ENCODE measurements at regions not wholly inside any gene's neighbourhood (a gene's known extent, or its start where the extent isn't known, plus 50 kb on each side); places are given as distances from the start of the nearest gene placed in this dataset.
A peak's percentile ranks its signal among the peaks of the same experiment; 100 is the strongest.

GRCh38 chr3:178233371-178234071 is 302.7 kb upstream of the KCNMB2 start:
- Histone ChIP-seq H3K9me2 (replicated peaks; ENCODE audit: low read length) (no peaks in the 10 kb centered on the region), H3K27me3 (ENCODE audit: low read length) (no peaks in the 10 kb centered on the region), H3K27ac (ENCODE audit: low read length) (no peak overlapping the region), H3K9ac (ENCODE audit: low read length) (no peak overlapping the region), H4K20me1 (ENCODE audit: low read length) (no peaks in the 10 kb centered on the region), H3K4me1 (ENCODE audit: insufficient read depth, low read length) (peaks cover 9% of the 10 kb centered on the region; the same call in 1 of the 2 replicates), H3F3A (ENCODE audit: low read length, unreplicated experiment) (no peaks in the 10 kb centered on the region), H2AFZ (ENCODE audit: low read length) (no peak overlapping the region), H3K36me3 (ENCODE audit: low read depth, low read length) (no peaks in the 10 kb centered on the region), H3K4me3 (ENCODE audit: low read length) (no peak overlapping the region), H3K9me3 (ENCODE audit: low read length) (no peaks in the 10 kb centered on the region), H3K79me2 (ENCODE audit: low read length) (no peaks in the 10 kb centered on the region), H3K4me2 (ENCODE audit: low read length) (no peak overlapping the region)
- CTCF ChIA-PET = no interaction called here
- DNase-seq (no peak), ATAC-seq (no peak)
- BruUV-seq (replicated peaks) = no TSS peak
- intact Hi-C loops (cut with micrococcal nuclease) = no loop called here
- TF ChIP-seq CTCF (conservative IDR thresholded peaks at IDR 0.05; ENCODE audit: low read depth, low read length) (no peak), EZH2phosphoT487 (IDR thresholded peaks at IDR 0.05; ENCODE audit: borderline replicate concordance, low read length) (no peak), EZH2 (IDR thresholded peaks at IDR 0.05; ENCODE audit: low read length, unreplicated experiment) (no peak)
- POLR2A ChIA-PET (ENCODE audit: unreplicated experiment) = no interaction called here

- H3F3A ChIP-seq (ENCODE audit: low read length, unreplicated experiment) = no peaks in the 10 kb centered on the region
- H3K9me3 ChIP-seq (ENCODE audit: low read length) = no peaks in the 10 kb centered on the region
- ChIA-PET CTCF (no interaction called here), POLR2A (ENCODE audit: unreplicated experiment) (no interaction called here)
- peak overlapping the region; percentile 63 for H2AFZ ChIP-seq (ENCODE audit: low read length)
- peak overlapping the region; percentile 82 for H3K4me2 ChIP-seq (ENCODE audit: low read length)
- peak overlapping the region; percentile 63 for H3K4me3 ChIP-seq (ENCODE audit: low read length)
- H3K79me2 ChIP-seq (ENCODE audit: low read length) = no peaks in the 10 kb centered on the region
- no peak overlapping the region for H3K9ac ChIP-seq (ENCODE audit: low read length)
- peak; percentile 57 for ATAC-seq
- no peaks in the 10 kb centered on the region for H3K36me3 ChIP-seq (ENCODE audit: low read depth, low read length)
- H3K9me2 ChIP-seq (replicated peaks; ENCODE audit: low read length) = no peaks in the 10 kb centered on the region
- DNase-seq = peak; percentile 57
- H3K27me3 ChIP-seq (ENCODE audit: low read length) = no peaks in the 10 kb centered on the region
- no peaks in the 10 kb centered on the region for H4K20me1 ChIP-seq (ENCODE audit: low read length)
- no TSS peak for BruUV-seq (replicated peaks)
- intact Hi-C loops (cut with micrococcal nuclease) = no loop called here
- TF ChIP-seq EZH2 (IDR thresholded peaks at IDR 0.05; ENCODE audit: low read length, unreplicated experiment) (no peak), CTCF (conservative IDR thresholded peaks at IDR 0.05; ENCODE audit: low read depth, low read length) (no peak), EZH2phosphoT487 (IDR thresholded peaks at IDR 0.05; ENCODE audit: borderline replicate concordance, low read length) (no peak)
- H3K27ac ChIP-seq (ENCODE audit: low read length) = no peak overlapping the region
- peaks cover 9% of the 10 kb centered on the region; the same call in 1 of the 2 replicates for H3K4me1 ChIP-seq (ENCODE audit: insufficient read depth, low read length)
Measured at GRCh38 chr3:178236555-178237277, 299.5 kb upstream of the KCNMB2 start.

GRCh38 chr3:178238179-178238578 is 298.1 kb upstream of the KCNMB2 start:
- ATAC-seq (no peak), DNase-seq (peak; percentile 4)

More at GRCh38 chr3:178238179-178238578, 298.1 kb upstream of the KCNMB2 start:
- POLR2A ChIA-PET (ENCODE audit: unreplicated experiment) = no interaction called here
- Histone ChIP-seq H3K36me3 (ENCODE audit: low read depth, low read length) (no peaks in the 10 kb centered on the region), H3K4me3 (ENCODE audit: low read length) (no peak overlapping the region), H4K20me1 (ENCODE audit: low read length) (no peaks in the 10 kb centered on the region), H2AFZ (ENCODE audit: low read length) (no peak overlapping the region), H3K4me1 (ENCODE audit: insufficient read depth, low read length) (peaks cover 9% of the 10 kb centered on the region; the same call in 1 of the 2 replicates), H3K27me3 (ENCODE audit: low read length) (no peaks in the 10 kb centered on the region), H3K4me2 (ENCODE audit: low read length) (no peak overlapping the region), H3F3A (ENCODE audit: low read length, unreplicated experiment) (no peaks in the 10 kb centered on the region), H3K27ac (ENCODE audit: low read length) (no peak overlapping the region), H3K9me2 (replicated peaks; ENCODE audit: low read length) (no peaks in the 10 kb centered on the region), H3K79me2 (ENCODE audit: low read length) (no peaks in the 10 kb centered on the region), H3K9me3 (ENCODE audit: low read length) (no peaks in the 10 kb centered on the region), H3K9ac (ENCODE audit: low read length) (no peak overlapping the region)
- BruUV-seq (replicated peaks) = no TSS peak
- CTCF ChIA-PET = no interaction called here
- TF ChIP-seq EZH2phosphoT487 (IDR thresholded peaks at IDR 0.05; ENCODE audit: borderline replicate concordance, low read length) (no peak), CTCF (conservative IDR thresholded peaks at IDR 0.05; ENCODE audit: low read depth, low read length) (no peak), EZH2 (IDR thresholded peaks at IDR 0.05; ENCODE audit: low read length, unreplicated experiment) (no peak)
- intact Hi-C loops (cut with micrococcal nuclease) = no loop called here

All from PC-3 (cell line).